HG03575 (cell line): ENCODE measurements at regions not wholly inside any gene's neighbourhood (a gene's known extent, or its start where the extent isn't known, plus 50 kb on each side); places are given as distances from the start of the nearest gene placed in this dataset.

ENCODE experiments used
- ATAC-seq: cut with Tn5 transposase; IDR thresholded peaks from one replicate; pipeline ENCODE4 v1.9.1; 2021; ENCODE audit not compliant: unreplicated experiment, insufficient number of reproducible peaks, low FRiP score; ENCODE audit errors: extremely low read depth

DNA sequence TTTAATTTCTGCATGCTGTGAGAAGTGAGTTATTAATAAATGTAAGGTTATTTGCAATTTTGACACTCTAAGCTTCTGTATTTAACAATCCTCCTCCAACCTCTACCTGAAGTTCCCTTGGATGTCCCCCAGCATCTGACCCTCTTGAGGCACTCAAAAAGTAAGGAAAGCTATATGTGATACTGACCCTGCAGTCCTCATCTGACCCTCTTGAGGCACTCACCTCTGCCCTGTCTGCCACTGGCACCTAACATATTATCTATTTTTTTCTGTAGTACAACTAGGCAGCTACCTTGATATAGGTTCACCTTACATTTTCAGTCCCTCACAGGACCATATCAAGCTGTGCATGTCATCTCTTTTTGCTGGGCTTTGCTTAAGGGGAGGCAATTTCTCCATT is 583.4 kb upstream of the PKDCC start:
- no peak for ATAC-seq

- ATAC-seq: no peak
Measured at GRCh38 chr2:41475959-41476358, 571.9 kb upstream of the PKDCC start.

GRCh38 chr2:41482659-41483058 is 565.2 kb upstream of the PKDCC start:
- ATAC-seq: no peak

- no peak for ATAC-seq
Measured at GRCh38 chr2:41483226-41483625, 564.6 kb upstream of the PKDCC start.

- no peak for ATAC-seq
Measured at GRCh38 chr2:41483982-41484857, 563.6 kb upstream of the PKDCC start.

DNA sequence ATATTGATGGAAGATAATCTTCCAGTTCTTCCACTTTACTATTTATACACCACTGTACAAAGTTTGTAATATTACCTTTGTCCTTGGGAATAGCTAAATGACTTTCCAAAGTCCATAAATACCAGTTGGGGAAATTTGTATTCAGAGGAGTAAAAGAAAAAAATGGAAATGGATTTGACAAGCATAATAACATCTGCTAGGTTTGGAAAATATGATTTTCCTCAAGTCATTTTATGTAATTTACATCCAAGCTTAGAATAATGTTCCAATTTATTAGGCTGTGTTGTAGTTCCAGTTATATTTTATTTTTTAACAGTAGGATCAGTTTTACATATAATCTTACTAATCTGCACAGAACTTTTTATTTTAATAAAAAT is 563.0 kb upstream of the PKDCC start:
- ATAC-seq: no peak

DNA sequence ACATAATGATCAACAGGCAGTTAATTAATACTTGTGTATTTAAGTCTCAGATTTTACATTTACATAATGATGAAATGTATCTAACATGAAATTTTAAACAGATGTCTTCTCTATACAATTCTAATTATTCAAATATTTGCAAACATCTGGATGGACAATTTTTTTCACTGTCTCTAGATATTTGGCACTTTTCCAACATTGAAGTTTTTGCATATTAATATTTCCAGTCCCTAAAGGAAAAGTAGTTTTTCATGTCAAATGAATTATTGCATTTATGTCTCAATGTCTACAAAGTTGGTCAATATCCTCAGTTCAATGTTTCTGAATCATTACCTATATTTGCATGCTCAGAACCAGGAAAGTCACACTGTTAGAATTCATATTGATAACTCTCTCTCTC is 560.9 kb upstream of the PKDCC start:
- no peak for ATAC-seq

DNA sequence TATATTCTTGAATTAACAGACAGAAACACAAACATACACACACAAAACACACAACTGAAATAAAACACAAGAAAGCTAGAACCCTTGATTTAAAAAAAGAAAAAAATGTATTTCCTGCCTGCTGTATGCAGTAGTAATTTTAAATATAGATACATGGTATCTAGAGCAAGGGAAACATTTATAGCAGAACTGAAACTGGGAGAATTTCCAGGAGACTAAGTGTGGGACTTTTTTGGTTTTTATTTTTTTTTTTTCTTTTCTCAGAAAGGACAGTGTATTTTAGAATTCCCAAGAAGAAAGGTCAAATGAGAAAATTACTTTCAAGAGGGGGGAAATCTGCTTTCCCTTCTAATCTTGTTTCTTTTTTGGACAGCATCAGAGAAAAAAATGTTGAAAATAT is 558.9 kb upstream of the PKDCC start:
- no peak for ATAC-seq

GRCh38 chr2:41489638-41490037 is 558.2 kb upstream of the PKDCC start:
- no peak for ATAC-seq

- ATAC-seq: no peak
Measured at GRCh38 chr2:41495050-41495449, 552.8 kb upstream of the PKDCC start.

- no peak for ATAC-seq
Measured at GRCh38 chr2:41496908-41497307, 550.9 kb upstream of the PKDCC start.

- no peak for ATAC-seq
Measured at GRCh38 chr2:41498781-41499180, 549.0 kb upstream of the PKDCC start.

DNA sequence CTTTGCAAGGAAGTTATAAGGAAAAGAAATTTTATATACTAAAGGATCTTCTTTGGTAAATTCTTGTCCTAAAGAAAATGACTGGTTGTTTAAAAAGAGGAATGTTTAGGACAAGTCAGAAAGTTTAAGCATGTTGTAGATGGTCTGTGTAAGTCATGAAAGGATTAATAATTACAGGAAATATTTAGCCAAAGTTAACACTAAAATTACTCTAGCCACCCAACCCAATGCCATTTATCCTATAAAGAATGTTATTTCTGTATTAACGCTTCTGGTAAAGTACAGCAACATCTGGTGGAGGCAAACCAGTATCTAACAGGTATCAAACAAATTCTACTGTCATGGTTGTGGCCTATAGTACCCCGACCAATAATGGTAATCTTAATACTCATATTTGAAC is 546.9 kb upstream of the PKDCC start:
- ATAC-seq: no peak

- ATAC-seq: no peak
Measured at GRCh38 chr2:41502752-41503151, 545.1 kb upstream of the PKDCC start.

- no peak for ATAC-seq
Measured at GRCh38 chr2:41504532-41504931, 543.3 kb upstream of the PKDCC start.

DNA sequence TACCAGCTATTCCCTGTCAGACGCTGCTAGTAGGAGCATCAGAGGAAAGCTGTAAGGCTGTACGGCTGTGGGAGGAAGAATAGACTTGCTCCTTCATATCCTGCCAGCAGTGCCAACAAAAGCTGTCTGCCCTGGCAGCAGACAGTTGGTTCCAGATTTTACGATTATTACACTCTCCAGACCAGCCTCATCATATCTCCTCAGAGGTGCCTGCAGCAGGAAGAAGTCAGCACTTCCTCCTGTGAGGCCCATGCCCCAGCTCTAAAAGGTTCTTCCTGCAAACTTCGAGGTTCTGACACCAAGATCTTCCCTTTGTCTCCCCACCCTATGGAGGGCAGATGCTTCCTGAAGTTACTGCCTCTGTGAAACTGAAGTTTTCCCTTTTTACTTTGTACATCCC is 537.7 kb upstream of the PKDCC start:
- ATAC-seq: no peak

- ATAC-seq: no peak
Measured at GRCh38 chr2:41521211-41521610, 526.6 kb upstream of the PKDCC start.

DNA sequence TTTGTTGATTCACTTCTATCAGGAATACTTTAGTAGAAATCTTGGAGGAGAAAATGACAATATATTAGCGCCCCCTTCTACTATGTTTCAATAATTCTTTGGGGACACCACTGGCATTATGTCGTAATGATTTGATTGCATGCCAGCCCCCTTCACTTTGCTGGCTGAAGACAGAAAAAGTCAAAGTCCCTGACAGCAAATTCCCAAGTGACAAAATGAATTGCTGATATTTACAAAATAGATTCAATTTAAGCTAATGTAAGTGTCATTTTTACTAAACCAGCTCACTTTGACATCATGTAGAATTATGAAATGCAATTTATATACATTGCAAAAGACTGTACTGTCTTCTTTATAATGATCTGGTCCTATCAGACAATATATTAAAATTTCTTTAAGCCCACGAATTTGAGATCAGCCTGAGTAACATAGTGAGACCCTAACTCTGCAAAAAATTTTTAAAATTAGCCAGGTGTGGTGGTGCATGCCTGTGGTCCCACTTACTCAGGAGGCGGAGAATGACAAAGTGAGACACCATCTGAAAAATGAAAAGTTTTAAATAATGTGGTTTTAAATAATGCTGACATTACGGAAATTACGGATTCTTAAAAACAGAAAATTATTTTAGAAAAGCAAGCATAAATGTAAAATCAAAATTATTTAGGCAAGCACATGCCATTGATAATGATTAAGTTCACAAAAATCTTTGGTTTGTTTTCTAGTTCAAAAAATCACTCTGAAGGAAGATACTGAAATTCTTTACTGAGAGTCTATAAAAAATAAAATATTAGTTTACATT is 520.1 kb upstream of the PKDCC start:
- ATAC-seq: no peak

GRCh38 chr2:41535575-41535974 is 512.2 kb upstream of the PKDCC start:
- no peak for ATAC-seq

DNA sequence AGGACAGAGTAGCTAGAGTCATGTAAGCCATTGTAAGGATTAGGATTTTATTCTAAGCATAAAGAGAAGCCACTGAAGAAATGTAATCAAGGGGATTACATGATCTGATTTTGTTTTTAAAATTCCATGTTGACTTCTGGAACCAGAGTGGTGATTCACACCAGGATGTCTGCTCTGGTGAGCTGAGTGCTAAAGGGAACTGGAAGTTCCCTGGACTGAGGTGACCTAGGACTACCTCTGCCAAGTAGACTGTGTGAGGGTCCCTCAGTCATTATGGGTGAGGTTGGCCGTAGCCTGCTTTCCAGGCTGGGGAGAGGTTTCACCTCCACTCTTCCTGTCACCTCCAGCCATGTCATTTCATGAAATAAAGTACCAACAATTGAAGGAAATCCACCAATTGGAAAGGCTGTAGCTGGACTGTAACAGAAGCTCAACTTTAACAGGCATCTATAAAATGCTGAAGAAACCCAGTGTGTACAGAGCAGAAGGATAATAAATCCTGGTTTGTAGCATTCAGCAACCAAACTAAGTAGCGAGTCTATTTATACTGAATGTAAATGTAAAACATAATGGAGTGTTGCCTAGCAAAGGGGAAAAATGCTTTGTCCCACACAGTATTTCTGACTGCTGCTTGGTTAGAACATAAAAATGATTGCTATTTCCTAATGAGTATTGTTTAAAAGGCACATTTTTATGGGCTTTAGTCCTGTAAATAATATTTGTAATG is 507.4 kb upstream of the PKDCC start:
- no peak for ATAC-seq
